K562 (cell line): ENCODE measurements at regions not wholly inside any gene's neighbourhood (a gene's known extent, or its start where the extent isn't known, plus 50 kb on each side); places are given as distances from the start of the nearest gene placed in this dataset.

Source experiments
- ATAC-seq: fragments of 200-7000 bp; cut with Tn5 transposase; 3 replicates; pipeline ENCODE4 v1.9.1; 2020; ENCODE audit warnings: moderate library complexity
- BruUV-seq: library from RNA; stranded (reverse); fragments of 400-500 nt; replicated peaks from 2 replicates; lab custom pipeline; 2021; lab: Mats Ljungman, UMichigan
- CTCF ChIA-PET: fragments of 300-600 bp; formaldehyde crosslinking; extraction: SDS; loops from one replicate; lab custom pipeline; 2021; ENCODE audit warnings: low intra/inter-chr PET ratio; lab: Yijun Ruan, JAX
- POLR2A ChIA-PET: fragments of 300-600, 350-650 bp; sonication (Branson Sonifier 250); formaldehyde crosslinking; extraction: SDS; loops from one replicate; lab custom pipeline; 2021; ENCODE audit warnings: antibody characterized with exemption, inconsistent platforms; lab: Yijun Ruan, JAX
- DNase-seq, 4 experiments: peaks; one replicate each; pipeline versions ENCODE4 v3.0.0 to v3.0.0-alpha.2; 2011 to 2018; ENCODE audit warnings: low spot score in 3 of 4, mixed read lengths in 3 of 4; ENCODE audit errors: extremely low read depth in 1 of 4
- FAIRE-seq: peaks from 2 replicates; lab custom pipeline; 2011; peaks lifted over from hg19 to GRCh38; lab: Jason Lieb, UNC
- H2AFZ ChIP-seq: 2 replicates; pipeline ENCODE4 v1.6.0; 2011; ENCODE audit warnings: low read depth, low read length, control low read depth, inconsistent platforms
- H3K27ac ChIP-seq: fragments of 200-600 bp; 3 replicates; pipeline ENCODE4 v1.8.0; 2011; ENCODE audit warnings: low read depth, mild to moderate bottlenecking, control low read depth, inconsistent platforms, low read length, moderate library complexity, mixed read lengths; ENCODE audit errors: extremely low read depth
- H3K27me3 ChIP-seq, 2 experiments: fragments of 300-600 bp in 1 of 2; 2 replicates in 1 of 2; 3 replicates in 1 of 2; pipeline versions ENCODE4 v1.6.0 to v1.8.0; 2011; ENCODE audit warnings: inconsistent platforms in 2 of 2, low read length in 2 of 2, mild to moderate bottlenecking in 1 of 2, mixed read lengths in 1 of 2, moderate library complexity in 1 of 2; ENCODE audit not compliant: control insufficient read depth in 2 of 2, insufficient read depth in 2 of 2
- H3K36me3 ChIP-seq: fragments of 300-600 bp; 3 replicates; pipeline ENCODE4 v1.8.0; 2011; ENCODE audit warnings: mild to moderate bottlenecking, low read length, inconsistent platforms; ENCODE audit not compliant: control insufficient read depth, insufficient read depth
- H3K4me1 ChIP-seq, 2 experiments: fragments of 200-600 bp in 1 of 2; replicated peaks in 1 of 2; 2 replicates in 1 of 2; 3 replicates in 1 of 2; pipeline versions ENCODE4 v1.5.1 to v1.8.0; 2011; ENCODE audit warnings: inconsistent platforms in 2 of 2, low read length in 2 of 2, mild to moderate bottlenecking in 1 of 2, mixed read lengths in 1 of 2, moderate library complexity in 1 of 2; ENCODE audit not compliant: control insufficient read depth in 2 of 2, insufficient read depth in 2 of 2
- H3K4me2 ChIP-seq: 2 replicates; pipeline ENCODE4 v1.6.1; 2011; ENCODE audit warnings: low read length, control low read depth, inconsistent platforms, mixed read lengths; ENCODE audit not compliant: insufficient read depth
- H3K4me3 ChIP-seq: fragments of 200-600 bp; sonication (generic), shearing (Covaris generic); 2 replicates; pipeline ENCODE4 v1.5.1; 2016; ENCODE audit warnings: control low read depth, inconsistent platforms
- H3K79me2 ChIP-seq: fragments of 200-600 bp; 3 replicates; pipeline ENCODE4 v1.8.0; 2011; ENCODE audit warnings: low read length, inconsistent platforms; ENCODE audit not compliant: control insufficient read depth, insufficient read depth
- H3K9ac ChIP-seq, 2 experiments: 2 replicates each; pipeline versions ENCODE4 v1.6.0 to v1.6.1; 2011; ENCODE audit warnings: low read depth in 2 of 2, low read length in 2 of 2, control low read depth in 1 of 2, inconsistent platforms in 1 of 2, mild to moderate bottlenecking in 1 of 2, mixed read lengths in 1 of 2; ENCODE audit not compliant: insufficient read depth in 1 of 2
- H3K9me1 ChIP-seq: one replicate; pipeline ENCODE4 v1.6.0; 2011; ENCODE audit warnings: inconsistent platforms, mild to moderate bottlenecking, low read length, moderate library complexity; ENCODE audit not compliant: control insufficient read depth, insufficient read depth
- H3K9me3 ChIP-seq: replicated peaks from 2 replicates; pipeline ENCODE4 v1.5.1; 2011; ENCODE audit warnings: low read depth, low read length, inconsistent platforms; ENCODE audit not compliant: control insufficient read depth, insufficient read depth
- H4K20me1 ChIP-seq: replicated peaks from 2 replicates; pipeline ENCODE4 v1.6.1; 2011; ENCODE audit warnings: low read length, inconsistent platforms, mixed read lengths; ENCODE audit not compliant: control insufficient read depth, insufficient read depth
- BCOR ChIP-seq: fragments of 450-650 bp; IDR thresholded peaks from 2 replicates; pipeline ENCODE4 v1.6.1; 2016
- CBX8 ChIP-seq: fragments of 200-600 bp; sonication (generic); IDR thresholded peaks from 2 replicates; pipeline ENCODE4 v1.6.1; 2012; ENCODE audit warnings: borderline replicate concordance, mixed run types, low read depth, mild to moderate bottlenecking, moderate library complexity, mixed read lengths, low read length, control low read depth, inconsistent platforms; ENCODE audit not compliant: poor library complexity, severe bottlenecking; ENCODE audit errors: extremely low read depth
- ETV6 ChIP-seq, 3 experiments: fragments of 150-350 bp in 1 of 3; sonication (generic) in 1 of 3; formaldehyde crosslinking in 1 of 3; IDR thresholded peaks; 2 replicates each; pipeline versions ENCODE4 v1.6.1 to v1.8.0; 2014 to 2022; ENCODE audit warnings: borderline replicate concordance in 2 of 3, low read depth in 2 of 3, antibody characterized with exemption in 1 of 3, low read length in 1 of 3, mild to moderate bottlenecking in 1 of 3, missing genetic modification reagents in 1 of 3
- MCM7 ChIP-seq, 2 experiments: fragments of 450-650 bp; IDR thresholded peaks; 2 replicates each; pipeline ENCODE4 v1.6.1; 2016 to 2018
- ZNF408 ChIP-seq: fragments of 250-450 bp; sonication (Bioruptor Pico); IDR thresholded peaks from 2 replicates; pipeline ENCODE4 v1.4.0; 2020; ENCODE audit warnings: low read depth, mild to moderate bottlenecking, moderate library complexity
- ZNF699 ChIP-seq: fragments of 250-450 bp; sonication (Bioruptor Pico); IDR thresholded peaks from 2 replicates; pipeline ENCODE4 v1.8.0; 2021; ENCODE audit warnings: mild to moderate bottlenecking, moderate library complexity; ENCODE audit not compliant: insufficient replicate concordance
- WGBS: fragments of 100-300 bp; shearing (Covaris generic); methylation state at CpG from one replicate; pipeline ENCODE4 v1.1.6; 2016; ENCODE audit warnings: low coverage, mixed read lengths; ENCODE audit not compliant: insufficient coverage; ENCODE audit errors: missing lambda C conversion rate; 5-methylcytosine and 5-hydroxymethylcytosine counted together
- in situ Hi-C: fragments of 300-500 bp; cut with MboI; formaldehyde crosslinking; loops from 4 replicates; pipeline ENCODE4 v1.15.0; 2018; ENCODE audit warnings: inconsistent platforms, mixed read lengths
- intact Hi-C: fragments of 100-400 bp; cut with micrococcal nuclease; formaldehyde crosslinking; loops from 2 replicates; pipeline ENCODE4 v1.14.2; 2022
- TF ChIP-seq, protein P1 (sequence below): fragments of 450-650 bp; formaldehyde crosslinking; IDR thresholded peaks from 2 replicates; pipeline ENCODE4 v1.4.0; 2020; ENCODE audit warnings: mild to moderate bottlenecking, moderate library complexity
- TF ChIP-seq, protein P2 (sequence below): sonication (generic); formaldehyde crosslinking; IDR thresholded peaks from 2 replicates; pipeline ENCODE4 v1.9.0; 2022; ENCODE audit warnings: mild to moderate bottlenecking, missing genetic modification reagents

DNA sequence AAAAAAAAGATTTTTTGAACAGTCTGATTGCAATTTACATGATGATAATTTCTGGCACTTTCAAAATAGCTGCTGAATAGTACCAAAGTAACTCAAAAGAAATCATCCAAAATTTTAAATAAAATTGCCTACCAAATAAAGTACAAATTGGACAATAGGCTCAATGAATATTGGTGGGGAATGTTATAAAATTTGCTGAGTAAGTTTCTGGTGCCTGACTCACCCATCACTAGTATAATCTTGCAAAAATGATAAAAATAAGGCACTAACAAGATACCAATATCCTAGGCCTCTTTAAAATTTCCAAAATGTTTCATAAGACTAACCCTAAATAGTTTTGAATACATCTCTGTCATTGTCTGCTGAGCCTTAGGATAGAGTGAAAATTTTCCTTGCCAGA is 145.3 kb upstream of the LRFN5 start (continued):
- no peak for TF ChIP-seq ZNF408 (CRISPR knock-in tag)
- TF ChIP-seq, protein P1, sequence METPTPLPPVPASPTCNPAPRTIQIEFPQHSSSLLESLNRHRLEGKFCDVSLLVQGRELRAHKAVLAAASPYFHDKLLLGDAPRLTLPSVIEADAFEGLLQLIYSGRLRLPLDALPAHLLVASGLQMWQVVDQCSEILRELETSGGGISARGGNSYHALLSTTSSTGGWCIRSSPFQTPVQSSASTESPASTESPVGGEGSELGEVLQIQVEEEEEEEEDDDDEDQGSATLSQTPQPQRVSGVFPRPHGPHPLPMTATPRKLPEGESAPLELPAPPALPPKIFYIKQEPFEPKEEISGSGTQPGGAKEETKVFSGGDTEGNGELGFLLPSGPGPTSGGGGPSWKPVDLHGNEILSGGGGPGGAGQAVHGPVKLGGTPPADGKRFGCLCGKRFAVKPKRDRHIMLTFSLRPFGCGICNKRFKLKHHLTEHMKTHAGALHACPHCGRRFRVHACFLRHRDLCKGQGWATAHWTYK, result no peak

DNA sequence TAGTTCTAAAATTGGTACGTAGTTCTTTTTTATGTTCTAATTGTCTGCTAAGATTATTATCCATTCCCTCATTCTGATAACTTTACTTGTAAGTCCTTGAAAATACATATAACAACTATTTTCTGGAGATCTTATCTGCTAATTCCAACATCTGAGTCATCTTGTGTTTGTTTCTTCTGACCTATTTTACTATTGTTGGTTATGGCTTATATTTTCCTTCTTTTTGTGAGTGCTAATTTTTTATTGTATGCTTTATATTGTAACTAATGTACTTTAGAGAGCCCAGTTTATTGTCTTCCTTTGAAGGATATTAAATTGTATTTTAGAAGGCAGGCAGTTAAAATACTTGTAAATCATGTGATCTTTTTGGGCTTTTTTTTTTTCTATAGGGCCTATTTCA is 149.3 kb upstream of the LRFN5 start:
- Histone ChIP-seq H3K27ac (no peak overlapping the region), H3K4me3 (no peak overlapping the region), H3K36me3 (no peaks in the 10 kb centered on the region), H3K4me1 (no peaks in the 10 kb centered on the region), H2AFZ (no peak overlapping the region), H4K20me1 (no peaks in the 10 kb centered on the region), H3K9ac (no peak overlapping the region), H3K79me2 (no peaks in the 10 kb centered on the region), H3K9me3 (no peaks in the 10 kb centered on the region), H3K4me2 (no peak overlapping the region), H3K9me1 (no peaks in the 10 kb centered on the region), H3K27me3 (no peaks in the 10 kb centered on the region)
- no peak for DNase-seq
- intact Hi-C loops (no loop called here), in situ Hi-C loops (no loop called here)
- TF ChIP-seq ETV6 (IDR thresholded peaks at IDR 0.05; ENCODE audit: borderline replicate concordance in 1 of 2, low read depth in 2 of 2, low read length in 1 of 2), result no peak
- TF ChIP-seq ETV6 (CRISPR knock-in tag; IDR thresholded peaks at IDR 0.05; ENCODE audit: borderline replicate concordance), result no peak
- TF ChIP-seq ZNF699 (CRISPR knock-in tag), result no peak
- TF ChIP-seq, protein P2, sequence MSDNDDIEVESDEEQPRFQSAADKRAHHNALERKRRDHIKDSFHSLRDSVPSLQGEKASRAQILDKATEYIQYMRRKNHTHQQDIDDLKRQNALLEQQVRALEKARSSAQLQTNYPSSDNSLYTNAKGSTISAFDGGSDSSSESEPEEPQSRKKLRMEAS, result no peak
- TF ChIP-seq BCOR, result no peak
- no peak for TF ChIP-seq MCM7 (IDR thresholded peaks at IDR 0.05)
- TF ChIP-seq CBX8, result no peak
- no peak for ATAC-seq
- WGBS, result 7% methylated on average over 1 of the region's 1 CpG
- CTCF ChIA-PET, result no interaction called here
- no peak for FAIRE-seq
- BruUV-seq, result no TSS peak
- POLR2A ChIA-PET, result no interaction called here
